ENCODE measurements at regions not wholly inside any gene's neighbourhood (a gene's known extent, or its start where the extent isn't known, plus 50 kb on each side); places are given as distances from the start of the nearest gene placed in this dataset.
"Not testable (repeated sequence)": the region's sequence is repeated elsewhere in the genome, so short reads cannot be mapped to it uniquely, and the experiment has no call there.

DNA sequence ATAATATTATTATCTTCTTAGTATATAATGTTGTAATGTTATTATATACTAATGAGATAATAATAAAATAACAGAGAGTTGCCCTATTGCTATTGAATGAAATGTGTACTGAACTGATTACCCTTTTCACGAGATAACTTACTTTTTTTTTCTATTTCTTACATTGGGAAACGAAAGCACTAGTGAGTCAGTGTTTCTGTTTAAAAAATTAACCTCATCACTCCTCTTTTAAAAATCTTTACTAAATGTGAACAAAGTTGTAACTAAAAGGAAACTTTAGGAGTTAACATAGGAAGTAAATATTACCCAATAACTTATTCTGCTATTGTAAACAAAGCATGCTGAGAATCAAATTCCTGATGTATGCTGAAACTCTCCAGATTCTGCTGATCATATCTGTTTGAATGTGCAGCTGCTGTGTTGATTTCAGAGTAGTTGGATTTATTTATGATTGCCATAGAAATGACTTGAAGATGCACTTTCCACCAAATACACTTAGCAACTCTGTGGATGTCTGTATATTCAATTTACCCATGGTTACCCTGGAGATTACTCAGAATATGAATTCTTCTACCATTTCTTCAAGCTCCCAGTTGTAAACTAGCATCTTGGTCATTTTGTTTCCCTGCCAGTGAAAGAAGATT lies 523.4 kb downstream of the TENT5A start:
- DNase-seq: no peak

DNA sequence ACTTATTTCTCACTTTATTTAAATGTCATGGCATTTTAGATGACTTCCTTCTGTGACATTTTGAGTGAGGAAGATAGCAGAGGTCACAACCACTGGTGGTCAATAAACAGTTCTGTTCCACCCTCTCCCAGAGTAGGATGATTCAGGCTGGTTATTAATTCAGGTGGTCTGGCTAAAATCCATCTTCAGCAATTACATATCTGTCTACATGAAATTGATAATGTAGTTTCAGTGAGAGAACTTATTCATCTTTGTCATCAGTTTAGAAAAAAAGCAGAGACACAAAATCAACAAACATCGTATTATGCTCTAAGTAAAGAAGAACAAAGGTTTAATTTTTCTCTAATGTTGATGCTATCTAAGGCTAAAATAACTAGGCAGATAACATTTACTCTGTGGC lies 525.5 kb downstream of the TENT5A start:
- DNase-seq: no peak

- DNase-seq: no peak
These were observed 535.8 kb downstream of the TENT5A start for GRCh38 chr6:81216668-81217067.

- DNase-seq: no peak
These were observed 537.4 kb downstream of the TENT5A start for GRCh38 chr6:81215092-81215432.

- no peak for DNase-seq
These were observed 537.9 kb downstream of the TENT5A start for GRCh38 chr6:81214414-81215091.

- DNase-seq: no peak
These were observed 547.8 kb downstream of the TENT5A start for GRCh38 chr6:81204731-81205130.

DNA sequence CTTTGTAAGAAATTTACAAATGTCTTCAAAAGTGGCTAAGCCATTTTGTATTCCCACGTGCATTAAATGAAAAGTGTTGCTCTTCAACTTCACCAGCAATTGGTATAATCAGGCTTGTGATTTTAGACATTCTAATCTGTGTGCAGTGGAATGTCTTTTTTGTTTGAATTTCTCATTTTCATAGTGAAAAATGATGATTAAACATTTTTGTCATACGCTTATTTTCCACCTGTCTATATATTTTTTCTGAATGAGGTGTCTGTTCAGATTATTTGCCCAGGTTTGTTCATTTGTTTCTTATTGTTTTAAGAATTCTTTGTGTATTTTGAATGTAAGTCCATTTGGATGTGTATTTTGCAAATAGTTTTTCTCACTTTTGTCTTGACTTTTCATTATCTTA lies 558.1 kb downstream of the TENT5A start:
- no peak for DNase-seq

DNA sequence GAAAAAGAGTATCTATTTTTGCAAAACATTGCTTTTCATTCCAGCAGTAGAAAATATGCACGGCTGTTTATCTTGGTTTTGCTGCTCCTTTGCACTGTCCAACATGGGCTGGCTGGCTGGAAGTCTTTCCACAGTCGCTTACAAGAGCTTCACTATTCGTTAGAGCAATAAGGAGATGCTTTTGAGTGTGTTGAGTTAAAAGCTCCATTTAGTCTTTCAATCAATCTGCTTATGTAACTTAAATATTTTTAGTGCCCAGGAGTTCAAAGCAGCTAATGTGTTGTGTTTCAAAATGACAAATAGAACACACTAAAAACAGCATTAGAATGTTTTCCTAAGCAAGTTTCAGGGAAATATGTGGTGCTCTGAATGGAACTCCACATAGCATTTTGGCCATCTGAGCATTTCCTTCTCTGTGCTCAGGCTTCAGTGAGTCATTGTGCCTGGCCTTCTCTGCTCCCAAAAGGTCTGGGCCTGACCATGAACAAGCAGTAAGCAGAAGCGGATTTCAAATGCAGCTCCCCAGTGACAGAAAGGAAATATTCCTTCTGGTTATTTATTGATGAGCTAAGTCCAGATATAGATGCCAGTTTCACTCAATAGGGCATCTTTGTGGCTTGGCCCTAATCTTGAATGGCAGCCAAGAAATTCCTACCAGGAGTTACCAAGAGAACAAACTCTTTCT lies 580.3 kb downstream of the TENT5A start:
- no peak for DNase-seq

DNA sequence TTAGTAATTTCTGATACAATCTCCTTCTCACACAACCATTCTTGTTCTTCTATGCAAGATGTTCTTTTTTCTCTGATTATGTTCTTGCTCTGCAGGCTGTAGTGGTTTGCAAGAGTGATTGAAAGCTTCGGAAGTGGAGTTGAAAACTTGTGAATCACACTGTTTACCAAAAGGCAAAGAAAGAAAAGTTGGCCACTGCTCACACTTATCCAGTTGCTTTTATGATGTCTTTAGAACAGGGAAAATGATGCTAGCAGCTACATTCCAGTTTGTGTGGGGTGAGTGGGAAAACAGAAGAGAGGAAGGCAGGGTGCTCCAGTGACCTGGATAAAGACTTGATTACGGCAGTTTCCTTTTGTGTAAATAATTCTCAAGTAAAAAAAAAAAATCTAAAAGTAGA lies 583.3 kb downstream of the TENT5A start:
- no peak for DNase-seq

GRCh38 chr6:81166770-81167169 lies 585.7 kb downstream of the TENT5A start:
- no peak for DNase-seq

DNA sequence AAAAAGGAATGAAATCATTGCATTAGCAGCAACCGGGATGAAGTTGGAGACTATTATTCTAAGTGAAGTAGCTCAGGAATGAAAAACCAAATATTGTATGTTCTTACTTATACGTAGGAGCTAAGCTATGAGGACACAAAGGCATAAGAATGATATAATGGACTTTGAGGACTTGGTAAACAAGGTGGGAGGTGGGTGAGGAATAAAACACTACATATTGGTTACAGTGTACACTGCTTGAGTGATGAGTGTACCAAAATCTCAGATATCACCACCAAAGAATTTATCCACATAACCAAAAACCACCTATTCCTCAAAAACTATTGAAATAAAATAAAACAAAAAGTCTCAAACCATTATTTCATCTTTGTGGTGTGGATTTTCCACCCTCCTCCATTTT lies 593.5 kb downstream of the TENT5A start:
- DNase-seq: no peak

DNA sequence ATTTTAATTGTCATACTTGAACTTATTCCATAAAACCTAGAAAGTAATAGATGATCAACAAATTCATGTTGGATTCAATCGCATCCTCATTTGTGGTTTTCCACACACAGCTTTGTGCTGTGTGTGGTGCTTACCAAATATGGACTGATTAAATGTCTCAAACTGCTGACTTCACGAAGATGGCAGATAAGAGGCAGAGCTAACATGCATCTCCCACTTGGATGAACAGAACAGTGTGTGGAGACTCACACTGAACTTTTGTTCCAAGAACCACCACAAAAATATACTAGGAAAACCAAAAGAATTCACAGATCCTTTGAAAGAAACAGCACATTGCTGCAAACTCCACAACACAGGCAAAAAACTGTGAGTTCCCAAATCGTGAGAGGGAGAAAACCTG lies 603.7 kb downstream of the TENT5A start:
- DNase-seq: no peak

DNA sequence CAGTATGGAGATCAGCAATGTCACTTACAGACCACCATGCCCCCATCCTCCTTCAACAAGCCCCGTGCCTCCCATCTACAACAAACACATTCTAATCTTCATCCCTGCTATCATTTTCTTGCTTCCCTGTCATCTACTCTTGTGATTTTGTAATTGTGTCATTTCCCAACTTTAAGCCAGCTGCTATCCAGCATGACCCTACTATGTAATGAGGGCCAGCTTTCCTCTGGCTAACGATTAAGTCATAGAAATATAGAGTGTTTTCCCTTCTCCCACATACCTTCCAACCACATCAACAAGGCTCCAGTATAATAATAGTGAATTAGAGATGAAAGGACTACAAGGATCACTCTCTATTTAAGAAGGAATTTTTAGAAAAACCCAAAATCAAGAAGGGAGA lies 607.0 kb downstream of the TENT5A start:
- no peak for DNase-seq

- DNase-seq: no peak
These were observed 608.1 kb downstream of the TENT5A start for GRCh38 chr6:81144346-81144745.

DNA sequence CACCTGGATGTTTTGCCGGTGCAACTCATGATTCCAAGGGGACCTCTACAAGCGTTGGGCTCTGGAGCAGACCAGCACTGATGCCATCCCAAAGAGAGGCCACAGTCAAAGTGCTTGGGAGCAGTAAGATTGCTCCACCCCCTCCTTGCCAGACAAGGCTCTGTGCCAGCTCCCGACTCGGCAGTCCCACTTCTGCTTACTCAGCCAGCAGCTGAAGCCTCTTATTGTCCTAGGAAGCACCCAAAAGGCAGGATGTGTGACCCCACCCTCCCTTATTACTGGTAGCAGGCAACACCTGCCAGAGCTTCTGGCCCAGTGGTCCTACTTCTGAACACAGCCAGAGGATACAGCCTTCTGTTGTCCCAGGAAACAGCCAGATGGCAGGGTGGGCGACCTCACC lies 614.2 kb downstream of the TENT5A start:
- no peak for DNase-seq

DNA sequence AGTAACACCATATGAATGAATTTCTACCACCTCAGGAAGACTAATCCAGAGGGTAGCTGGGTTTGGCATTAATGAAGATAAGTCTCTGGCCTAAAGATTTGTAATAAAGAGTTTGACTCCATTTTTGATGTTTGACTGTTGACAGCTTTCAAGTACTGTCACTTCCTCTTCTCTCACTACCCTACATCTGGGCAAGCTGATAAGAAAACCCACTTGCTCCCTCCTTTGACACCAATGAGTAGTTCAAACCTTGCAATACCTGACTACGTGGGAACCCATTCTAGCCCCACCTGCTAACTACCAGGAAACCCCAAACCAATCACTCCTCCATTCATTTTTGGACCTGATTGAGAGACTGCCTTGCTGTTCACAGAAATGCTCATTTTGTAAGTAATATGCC lies 621.5 kb downstream of the TENT5A start:
- DNase-seq: no peak

DNA sequence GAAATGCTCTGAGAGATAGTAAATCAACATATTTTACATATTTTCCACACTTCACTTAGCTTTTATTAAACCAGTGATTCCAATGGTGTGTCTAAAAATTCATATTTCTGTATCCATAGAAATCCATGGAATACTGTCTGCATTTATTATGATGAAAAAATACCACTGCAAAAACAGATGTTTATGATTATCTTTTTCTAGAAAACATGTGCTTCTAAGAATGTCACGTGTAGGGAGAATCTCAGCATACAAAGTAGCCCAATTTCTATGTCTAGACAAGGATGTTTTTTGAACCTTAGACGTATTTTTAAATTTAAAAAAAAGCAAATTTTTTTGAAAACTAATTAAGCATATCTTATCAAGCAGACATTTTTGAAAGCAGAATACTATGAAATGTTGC lies 622.4 kb downstream of the TENT5A start:
- no peak for DNase-seq

DNA sequence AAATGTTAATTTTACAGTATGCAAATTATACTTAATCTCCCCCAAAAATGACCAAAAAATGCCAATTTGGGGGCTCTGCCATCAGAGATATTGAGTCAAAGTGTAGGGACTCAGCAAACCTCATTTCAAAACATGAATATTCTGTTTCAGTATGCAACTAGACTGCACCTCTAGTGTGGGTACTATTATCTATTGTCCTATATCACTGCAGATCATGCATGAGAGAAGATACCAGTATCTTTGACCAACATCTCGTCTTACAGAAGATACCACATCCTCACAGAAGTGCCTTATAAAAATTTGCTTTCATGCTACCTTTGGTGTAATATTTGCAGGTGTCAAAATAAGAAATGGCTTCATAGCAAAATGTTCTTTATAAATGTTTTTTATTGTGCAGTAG lies 623.8 kb downstream of the TENT5A start:
- no peak for DNase-seq

DNA sequence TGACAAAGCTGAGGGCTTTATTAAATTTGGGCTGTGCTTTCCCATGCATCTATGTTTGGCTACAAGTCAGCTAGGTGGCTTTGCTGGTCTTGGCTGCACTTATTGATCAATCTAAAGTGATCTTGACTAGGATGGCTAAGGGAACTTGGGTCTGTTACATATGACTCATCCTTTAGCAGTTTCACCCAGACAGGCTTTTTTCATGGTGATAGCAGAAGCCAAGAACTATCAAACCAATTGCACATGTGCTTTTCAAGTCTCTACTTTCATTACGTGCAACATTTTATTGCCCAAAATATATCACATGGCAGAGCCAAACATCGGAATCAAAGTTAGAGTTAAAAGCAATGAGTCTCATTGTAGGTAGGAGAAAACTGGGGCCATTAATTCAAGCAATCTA lies 626.3 kb downstream of the TENT5A start:
- no peak for DNase-seq

GRCh38 chr6:81120280-81120679 lies 632.2 kb downstream of the TENT5A start:
- DNase-seq: no peak

- DNase-seq: no peak
These were observed 646.5 kb downstream of the TENT5A start for GRCh38 chr6:81105998-81106397.

DNA sequence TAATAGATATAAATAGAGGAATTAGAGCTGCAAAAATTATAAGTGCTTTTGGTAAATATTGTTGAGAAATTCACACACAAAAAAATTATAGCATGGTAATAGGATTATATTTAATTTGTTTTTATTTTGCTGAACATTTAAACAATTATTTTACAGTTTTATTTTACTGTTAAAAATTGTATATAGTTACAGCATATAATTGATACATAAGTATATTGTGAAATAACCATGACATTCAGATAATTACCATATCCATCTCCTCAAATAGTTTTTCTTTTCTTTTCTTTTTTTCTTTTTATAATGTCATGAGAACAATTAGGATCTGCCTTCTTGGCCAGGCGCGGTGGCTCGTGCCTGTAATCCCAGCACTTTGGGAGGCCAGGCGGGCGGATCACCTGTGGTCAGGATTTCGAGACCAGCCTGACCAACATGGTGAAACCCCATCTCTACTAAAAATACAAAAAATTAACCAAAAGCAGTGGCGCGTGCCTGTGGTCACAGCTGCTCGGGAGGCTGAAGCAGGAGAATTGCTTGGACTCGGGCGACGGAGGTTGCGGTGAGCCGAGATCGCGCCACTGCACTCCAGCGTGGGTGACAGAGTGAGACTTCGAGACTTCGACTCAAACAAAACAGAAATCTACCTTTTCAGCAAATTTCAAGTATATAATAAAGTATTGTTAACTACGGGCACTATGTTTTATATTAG lies 654.2 kb downstream of the TENT5A start:
- DNase-seq: no peak

GRCh38 chr6:81096464-81096863 lies 656.0 kb downstream of the TENT5A start:
- DNase-seq: not testable (repeated sequence)

GRCh38 chr6:81093051-81093450 lies 659.4 kb downstream of the TENT5A start:
- DNase-seq: no peak
